HG03558 (cell line): ENCODE measurements at regions not wholly inside any gene's neighbourhood (a gene's known extent, or its start where the extent isn't known, plus 50 kb on each side); places are given as distances from the start of the nearest gene placed in this dataset.
"Not testable (repeated sequence)": the region's sequence is repeated elsewhere in the genome, so short reads cannot be mapped to it uniquely, and the experiment has no call there.

Experiments
- ATAC-seq: cut with Tn5 transposase; IDR thresholded peaks from one replicate; pipeline ENCODE4 v1.9.1; 2021; ENCODE audit warnings: moderate number of reproducible peaks; ENCODE audit not compliant: unreplicated experiment; ENCODE audit errors: extremely low read depth

DNA sequence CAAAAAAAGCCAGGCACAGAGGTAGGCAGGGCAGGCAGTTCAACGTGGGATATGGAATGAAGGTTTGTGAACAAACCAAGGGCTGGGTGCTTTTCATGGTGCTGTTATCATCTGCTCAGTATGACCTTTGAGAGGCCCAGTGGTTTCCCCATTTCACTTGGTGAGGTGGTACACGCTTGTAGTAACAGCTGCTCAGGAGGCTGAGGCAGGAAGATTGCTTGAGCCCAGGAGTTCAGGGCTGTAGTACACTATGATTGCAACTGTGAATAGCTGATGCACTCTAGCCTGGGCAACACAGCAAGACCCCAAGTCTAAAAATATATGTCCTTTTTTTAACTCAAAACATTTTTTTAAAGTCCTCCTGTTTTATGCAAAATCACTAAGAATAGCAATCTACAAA, 174.8 kb downstream of the ENC1 start:
- ATAC-seq, result no peak

DNA sequence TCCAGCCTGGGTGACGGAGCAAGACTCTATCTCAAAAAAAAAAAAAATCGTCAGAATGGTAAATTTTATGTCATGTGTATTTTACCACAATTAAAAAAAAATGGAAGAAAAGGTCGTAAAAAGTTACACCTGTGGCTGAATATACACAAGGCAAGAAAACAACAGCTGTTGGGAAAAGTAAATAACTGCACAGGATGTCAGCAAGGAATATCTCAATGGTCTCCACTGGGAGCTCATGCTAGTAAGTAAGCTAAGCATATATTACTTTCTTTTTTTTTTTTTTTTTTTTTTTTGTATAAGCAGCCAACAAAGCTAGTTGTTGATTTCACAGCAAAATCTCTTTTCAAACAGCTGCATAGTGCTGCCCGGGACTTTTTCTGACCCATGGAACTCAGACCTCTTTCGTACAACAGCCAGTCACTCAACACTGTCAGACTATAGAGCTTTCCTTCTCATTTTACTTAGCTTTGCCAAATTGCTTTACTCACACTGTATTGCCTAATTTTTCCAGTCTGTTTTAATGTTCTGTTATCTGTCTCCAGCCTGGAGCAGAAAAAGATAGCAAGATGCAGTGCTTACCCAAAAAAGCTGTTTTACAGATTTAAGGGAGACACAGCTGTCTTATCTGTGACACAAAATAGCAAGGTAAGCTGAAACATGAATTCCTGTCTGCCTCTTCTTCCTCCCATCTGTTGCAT, 175.9 kb downstream of the ENC1 start:
- no peak for ATAC-seq

DNA sequence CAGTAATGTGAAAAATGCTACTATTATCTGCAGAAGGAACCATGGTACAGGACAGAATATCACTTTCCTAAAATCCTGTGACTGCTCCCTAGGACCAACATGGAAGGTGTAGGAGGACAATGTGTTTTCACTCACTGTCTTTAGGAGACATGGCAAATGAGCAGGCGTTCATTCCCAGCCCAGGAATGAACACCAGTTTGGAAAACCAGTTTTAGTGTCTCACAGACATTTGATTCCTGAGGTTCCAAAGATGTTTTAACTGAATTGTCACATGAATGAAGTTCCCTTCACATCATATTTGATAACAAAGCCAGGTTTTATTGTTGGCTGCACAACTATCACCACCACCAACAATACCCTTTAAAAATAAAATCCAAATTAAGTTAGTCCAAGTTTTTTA, 178.2 kb downstream of the ENC1 start:
- ATAC-seq, result no peak

DNA sequence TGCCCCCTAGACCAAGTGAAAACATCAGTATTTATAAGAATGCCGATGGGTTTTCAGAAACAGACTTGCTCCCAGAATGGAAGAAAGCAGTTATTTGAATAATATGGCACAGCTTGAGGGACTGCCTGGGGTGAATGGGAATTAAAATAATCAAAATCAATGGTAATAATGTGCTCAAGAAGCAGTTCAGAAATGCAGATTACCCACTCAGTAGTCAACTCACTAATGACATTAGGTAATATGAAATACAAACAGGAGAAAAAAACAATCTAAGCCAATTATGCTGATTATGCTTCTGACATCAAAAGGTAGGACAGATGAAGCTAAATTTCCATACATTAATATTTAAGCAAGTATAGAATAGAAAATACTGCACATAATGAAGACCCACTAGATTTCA, 179.3 kb downstream of the ENC1 start:
- ATAC-seq, result no peak

DNA sequence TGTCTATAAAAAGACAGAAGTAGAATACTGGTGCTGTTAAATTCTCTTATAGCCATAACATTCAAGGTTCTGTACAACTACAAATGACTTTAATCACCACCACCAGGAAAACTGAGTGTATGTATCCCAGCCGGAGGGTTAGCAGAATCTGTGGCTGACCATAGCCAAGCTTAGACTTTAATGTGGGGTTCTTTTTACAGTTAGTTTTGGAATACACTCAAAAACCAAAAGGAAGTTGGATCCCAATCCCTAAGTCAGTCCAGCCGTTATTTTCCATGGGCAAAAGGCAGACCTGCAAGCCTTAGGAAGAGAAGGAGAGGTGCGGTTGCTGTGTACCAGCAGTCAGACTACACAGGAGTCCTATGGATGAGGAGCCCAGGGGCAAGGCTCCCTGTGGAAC, 179.8 kb downstream of the ENC1 start:
- ATAC-seq, result no peak

DNA sequence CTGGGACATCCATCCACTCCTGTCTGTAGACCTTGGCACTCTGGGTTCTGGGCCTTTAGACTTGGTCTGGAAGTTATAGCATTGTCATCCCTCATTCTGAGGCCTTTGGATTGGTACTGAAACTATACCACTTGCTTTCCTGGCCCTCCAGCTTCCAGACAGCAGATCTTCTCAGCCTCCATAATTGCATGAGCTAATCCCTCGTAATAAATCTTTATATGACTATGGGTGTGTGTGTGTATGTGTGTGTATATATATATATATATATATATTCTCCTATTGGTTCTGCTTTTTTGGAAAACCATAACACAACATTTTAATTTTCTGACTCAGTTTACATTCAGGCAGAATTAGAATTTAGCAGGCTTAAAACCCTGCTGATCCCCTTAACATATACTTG, 180.5 kb downstream of the ENC1 start:
- no peak for ATAC-seq

DNA sequence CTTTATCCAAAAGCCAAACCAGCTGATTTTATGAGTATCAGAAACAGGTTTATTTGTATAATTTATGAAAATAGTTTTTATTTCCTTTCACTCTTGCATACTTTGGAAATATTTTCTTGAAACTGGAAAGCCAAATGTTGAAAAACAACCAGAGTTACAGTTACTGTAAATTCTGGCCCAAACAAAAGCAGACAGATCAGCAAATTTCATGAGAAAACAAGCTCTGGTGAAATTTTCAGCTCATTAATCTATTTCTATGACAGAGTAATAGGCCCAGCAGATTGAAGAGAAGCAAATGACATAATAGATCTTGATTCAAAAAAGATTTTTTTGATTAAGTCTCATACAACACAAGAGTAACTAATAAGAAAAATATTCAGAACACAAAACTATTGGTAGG, 182.7 kb downstream of the ENC1 start:
- ATAC-seq, result no peak

DNA sequence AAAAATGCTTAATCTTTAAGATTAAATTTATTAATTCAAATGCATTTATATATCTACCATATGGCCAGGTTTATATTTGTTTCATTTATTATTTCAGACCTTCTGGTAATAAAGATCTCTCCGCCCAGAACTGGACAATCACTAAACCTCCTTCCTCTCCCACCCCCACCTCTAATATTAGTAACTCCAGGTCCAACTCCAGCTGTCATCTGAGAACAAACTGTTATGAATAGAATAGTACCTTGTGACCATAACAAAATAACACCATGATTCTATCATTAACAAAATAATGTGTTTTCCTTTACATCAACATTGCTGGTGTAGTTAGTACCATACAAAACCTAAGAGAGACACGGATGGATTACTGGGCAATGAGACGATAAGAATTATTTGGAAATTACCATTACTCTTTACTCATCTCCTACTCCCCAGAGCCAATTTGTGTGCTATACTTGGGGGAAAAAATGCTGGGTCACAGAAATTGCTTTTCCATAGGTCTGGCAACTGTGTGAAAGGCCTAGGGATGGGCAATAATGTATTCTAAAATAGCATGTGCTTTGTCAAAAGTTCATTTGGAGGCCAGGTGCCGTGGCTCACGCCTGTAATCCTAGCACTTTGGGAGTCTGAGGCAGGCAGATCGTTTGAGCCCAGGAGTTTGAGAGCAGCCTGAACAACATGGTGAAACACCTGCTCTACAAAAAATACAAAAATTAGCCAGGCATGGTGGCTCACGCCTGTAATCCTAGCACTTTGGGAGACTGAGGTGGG, 186.1 kb downstream of the ENC1 start:
- no peak for ATAC-seq

DNA sequence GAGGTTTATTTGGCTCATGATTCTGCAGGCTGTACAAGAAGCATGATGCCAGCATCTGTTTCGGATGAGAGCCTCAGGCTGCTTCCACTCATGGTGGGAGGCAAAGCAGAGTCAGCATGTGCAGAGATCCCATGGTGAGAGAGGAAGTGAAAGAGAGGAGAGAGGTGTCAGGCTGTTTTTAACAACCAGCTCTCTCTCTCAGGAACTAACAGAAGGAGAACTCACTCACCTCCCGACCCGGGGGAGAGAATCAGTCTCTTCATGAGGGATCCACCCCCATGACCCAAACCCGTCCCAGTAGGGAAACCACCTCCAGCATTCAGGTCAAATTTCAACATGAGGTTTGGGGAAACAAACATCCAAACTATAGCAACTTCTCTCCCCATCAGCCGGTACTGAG, 187.7 kb downstream of the ENC1 start:
- ATAC-seq, result no peak

DNA sequence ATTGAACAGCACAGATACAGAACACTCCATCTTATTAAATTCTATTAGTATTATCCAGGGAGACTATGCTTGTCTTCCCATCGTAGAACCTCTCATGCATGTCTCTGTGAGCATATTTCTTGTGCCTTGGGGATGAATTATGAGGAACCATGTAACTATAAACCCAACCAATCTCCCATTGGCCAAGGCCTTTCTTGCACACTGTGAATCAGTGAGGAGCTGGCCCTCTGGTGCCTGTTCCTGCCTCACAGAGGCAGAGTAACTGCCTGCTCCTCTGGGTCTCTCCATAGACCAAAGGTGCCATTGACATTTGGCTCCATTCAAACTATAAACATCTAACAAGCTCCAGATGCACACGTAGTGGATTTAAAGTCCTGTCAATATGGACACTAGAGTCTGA, 190.4 kb downstream of the ENC1 start:
- no peak for ATAC-seq

DNA sequence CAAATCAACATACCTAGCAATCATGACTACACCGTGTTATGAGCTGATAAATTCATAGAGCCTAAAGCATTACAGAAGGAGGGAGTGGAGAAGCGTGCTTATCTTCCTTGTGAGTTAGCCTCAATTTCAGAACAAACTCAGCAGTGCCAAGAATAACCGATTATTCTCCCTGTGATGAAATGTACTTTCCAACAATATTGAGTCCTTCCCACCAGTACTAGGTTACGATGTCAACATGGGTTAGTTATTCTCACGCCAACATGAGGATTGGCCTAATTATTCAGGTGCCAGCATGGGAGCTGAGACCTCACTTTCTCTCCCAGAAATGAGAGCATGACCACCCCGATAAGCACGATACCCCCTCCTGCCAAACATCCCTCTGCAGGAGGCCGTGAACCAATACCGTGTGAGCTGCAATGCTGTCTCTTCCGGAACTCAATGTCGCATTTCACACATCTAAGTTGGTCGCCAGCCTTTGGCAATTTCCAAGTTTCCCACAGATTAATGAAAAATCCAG, 193.7 kb downstream of the ENC1 start:
- ATAC-seq, result no peak

DNA sequence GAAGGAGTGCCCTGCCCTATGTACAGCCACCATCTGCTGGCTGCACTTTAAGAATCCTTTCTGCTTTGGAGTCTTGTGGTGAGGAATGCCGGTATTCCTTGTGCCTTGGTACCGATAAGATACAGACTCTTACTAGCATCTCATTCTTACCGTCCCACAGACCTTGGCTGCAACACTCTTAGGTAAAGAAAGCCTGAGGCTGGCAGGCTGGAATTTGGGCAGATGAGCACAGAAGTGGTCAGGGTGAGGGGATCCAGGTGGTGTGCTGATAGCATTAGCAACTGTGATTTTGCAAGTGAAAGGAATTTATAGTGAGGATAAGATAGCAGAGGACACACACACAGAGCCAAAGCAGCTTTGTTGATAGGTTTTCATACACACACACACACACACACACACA, 198.1 kb downstream of the ENC1 start:
- no peak for ATAC-seq

DNA sequence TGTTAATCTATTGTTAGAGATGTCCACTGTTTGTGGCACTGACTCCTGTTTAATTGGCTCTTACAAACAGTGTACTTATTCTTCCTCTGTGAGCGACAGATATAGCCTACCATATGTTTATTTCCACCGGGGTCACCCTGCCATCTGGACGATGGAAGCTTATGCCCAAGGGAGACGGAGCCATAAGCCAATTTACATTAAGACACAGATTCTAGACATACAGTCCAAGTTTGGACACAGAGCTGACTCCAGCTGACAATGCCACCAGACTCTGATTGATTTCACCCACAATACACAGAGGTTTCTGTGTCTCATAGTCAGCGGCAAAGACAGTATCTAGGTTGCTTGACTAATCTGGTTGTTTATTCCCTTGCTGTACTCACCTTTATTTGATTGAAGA, 198.9 kb downstream of the ENC1 start:
- no peak for ATAC-seq

DNA sequence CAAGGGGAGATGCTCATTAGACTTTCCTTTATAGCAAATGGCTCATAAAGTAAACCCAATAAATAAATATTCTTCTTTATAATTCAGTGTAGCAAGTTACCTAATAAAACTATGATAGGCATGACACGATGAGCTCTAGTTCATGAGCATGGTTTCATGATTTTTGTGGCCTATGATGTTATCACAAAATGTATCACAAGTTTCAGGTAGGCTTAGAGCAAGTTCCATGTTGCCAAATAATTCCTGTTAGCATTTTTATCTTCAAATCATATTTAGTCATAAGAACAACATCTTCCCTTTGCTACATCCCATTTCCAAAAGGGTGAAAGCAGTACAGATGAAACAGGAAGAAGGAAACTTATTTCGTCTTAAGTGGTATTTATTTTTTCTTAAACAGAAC, 200.2 kb downstream of the ENC1 start:
- ATAC-seq, result no peak

DNA sequence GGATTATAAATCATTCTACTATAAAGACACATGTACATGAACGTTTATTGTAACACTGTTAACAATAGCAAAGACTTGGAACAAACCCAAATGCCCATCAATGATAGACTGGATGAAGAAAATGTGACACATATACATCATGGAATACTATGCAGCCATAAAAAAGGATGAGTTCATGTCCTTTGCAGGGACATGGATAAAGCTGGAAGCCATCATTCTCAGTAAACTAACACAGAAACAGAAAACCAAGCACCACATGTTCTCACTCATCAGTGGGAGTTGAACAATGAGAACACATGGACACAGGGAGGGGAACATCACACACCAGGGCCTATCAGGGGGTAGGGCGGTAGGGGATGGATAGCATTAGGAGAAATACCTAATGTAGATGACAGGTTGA, 202.7 kb downstream of the ENC1 start:
- not testable (repeated sequence) for ATAC-seq

DNA sequence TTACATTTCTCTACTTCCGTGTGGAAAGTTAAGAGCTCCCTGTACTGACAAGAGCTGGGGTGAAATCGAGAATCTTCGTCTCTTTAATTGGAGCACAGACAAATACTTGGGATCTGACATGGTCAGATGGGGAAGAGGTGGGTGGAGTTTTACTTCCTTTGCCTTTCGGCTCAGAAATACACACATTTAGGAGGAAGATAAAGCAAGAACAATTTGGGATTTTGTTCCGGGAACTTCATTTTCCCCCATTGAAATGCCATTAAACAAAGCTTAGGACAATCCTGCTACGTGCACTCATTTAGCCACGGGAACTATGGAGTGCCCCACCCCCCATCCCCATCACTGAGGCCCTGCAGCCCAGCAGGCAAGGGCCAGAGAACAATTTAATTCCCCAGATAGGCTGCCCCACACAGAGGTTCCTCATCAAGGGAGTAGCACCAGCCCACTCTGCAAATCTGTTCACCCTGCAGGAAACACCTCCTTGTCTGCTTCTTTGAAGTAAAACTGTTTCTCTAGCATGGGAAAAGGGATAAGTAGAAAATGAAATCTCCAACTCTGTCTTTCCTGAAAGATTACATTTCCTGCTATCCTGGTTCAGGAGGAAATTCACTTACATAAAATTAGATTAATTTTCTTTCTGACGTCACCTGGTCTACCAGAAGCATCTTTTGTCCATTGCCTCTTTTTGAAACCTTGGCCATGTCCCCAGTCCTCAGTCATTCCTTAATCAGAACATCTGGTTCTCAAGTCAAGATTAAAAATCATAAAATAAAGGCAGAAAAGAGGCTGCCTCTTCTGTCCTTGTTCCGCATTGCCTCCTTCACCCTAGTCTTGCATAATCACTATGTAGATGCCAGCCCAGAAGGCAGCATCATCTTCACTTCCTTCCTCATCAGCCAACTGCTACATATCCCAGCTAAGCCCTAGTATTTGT, 206.4 kb downstream of the ENC1 start:
- ATAC-seq, result no peak

DNA sequence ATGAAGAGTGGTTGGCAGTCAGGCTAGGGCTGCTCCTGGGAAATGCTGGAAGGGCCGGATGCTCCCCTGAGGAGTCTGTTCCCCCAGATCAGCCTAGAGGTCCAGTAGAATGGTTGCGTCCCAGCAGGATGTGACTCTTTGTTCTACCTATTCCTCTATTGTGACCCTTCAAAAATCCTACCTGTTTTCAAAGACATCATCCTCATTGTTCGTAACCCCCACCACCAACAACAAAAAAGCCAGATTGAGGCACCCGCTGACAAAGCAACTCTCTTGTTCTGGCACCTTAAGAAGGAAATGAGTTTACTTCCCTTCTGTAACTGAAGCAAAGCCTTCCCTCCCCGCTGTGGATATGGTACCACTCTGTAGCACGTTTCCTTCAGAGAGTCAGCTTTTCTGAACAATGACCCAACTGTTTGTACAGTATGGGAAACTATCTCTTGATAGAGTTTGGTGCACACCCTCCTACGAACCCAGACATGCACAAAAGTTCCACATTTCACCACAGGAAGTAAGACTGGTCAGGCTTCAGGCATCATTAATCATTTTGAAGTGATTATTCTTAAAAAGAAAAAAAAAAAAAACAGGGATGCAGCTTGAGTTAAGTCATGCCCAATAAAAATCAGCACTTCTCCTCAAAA, 207.2 kb downstream of the ENC1 start:
- ATAC-seq, result no peak

DNA sequence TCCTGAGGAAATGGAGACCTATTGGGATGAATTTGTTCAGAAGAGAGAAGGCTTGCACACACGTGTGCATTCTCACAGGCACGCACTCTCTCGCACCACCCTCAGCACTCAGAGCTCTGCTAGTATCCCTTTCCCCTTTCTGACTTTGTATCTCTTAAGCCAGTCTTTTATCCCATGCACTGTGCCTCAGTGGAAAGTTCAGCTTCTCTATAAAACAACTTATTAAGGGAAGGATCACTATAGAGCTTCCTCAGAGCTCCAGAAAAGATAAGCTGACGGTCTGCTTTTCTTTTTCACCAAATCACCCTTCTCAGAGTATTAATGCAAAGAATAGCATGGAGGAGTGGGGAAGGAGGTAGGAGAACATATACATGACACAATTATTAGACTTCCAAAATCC, 207.8 kb downstream of the ENC1 start:
- ATAC-seq, result no peak

DNA sequence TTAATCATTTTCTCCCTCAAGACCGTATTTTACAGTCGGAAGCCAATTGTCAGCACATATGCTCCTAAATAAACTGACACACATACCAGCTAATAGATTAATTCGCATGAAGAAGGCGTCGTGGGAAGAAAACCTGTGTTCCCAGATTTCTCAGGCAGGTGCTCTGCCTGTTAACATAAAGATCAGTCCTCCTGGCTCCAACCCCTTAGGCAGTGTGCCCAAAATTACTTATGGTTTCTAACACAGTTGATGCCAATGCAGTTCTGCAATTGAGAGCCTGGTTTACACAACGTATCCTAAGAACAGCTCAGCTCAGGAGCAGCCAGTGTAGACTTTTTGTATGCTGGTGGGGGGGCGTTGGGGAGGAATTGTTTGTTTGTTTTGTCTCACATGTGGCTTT, 208.3 kb downstream of the ENC1 start:
- no peak for ATAC-seq

DNA sequence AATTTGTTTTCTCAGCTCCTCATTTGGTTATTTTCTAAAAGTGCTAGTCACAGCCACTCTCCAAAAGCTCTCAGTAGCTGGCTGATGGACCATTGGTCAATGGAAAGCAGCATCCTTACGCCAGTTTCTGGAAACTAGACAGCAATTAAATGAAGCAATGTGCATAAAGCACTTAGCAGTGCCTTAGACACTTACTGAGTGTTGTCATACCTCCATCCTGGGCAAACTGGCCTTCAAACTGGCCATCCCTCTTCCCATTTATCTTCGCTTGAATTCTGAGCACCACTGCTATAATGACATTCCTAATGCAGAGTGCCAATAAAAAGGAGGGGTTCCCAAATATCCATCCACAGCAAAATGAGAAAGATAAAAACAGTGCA, 209.2 kb downstream of the ENC1 start:
- ATAC-seq, result no peak
